NT2/D1 (cell line): ENCODE measurements at regions not wholly inside any gene's neighbourhood (a gene's known extent, or its start where the extent isn't known, plus 50 kb on each side); places are given as distances from the start of the nearest gene placed in this dataset.

Experiments used
- DNase-seq: peaks from one replicate; pipeline ENCODE4 v3.0.0-alpha.2; 2011; ENCODE audit warnings: low read depth, low spot score
- H3K27me3 ChIP-seq: 2 replicates; pipeline ENCODE4 v1.6.0; 2011; ENCODE audit warnings: mild to moderate bottlenecking; ENCODE audit not compliant: insufficient read length, insufficient read depth
- H3K36me3 ChIP-seq: 2 replicates; pipeline ENCODE4 v1.6.1; 2011; ENCODE audit warnings: mild to moderate bottlenecking, low read length, mixed read lengths; ENCODE audit not compliant: insufficient read depth, insufficient read length
- H3K4me1 ChIP-seq: 2 replicates; pipeline ENCODE4 v1.5.1; 2011; ENCODE audit not compliant: insufficient read depth, insufficient read length
- H3K4me3 ChIP-seq: 2 replicates; pipeline ENCODE4 v1.5.1; 2011; ENCODE audit warnings: low read depth; ENCODE audit not compliant: insufficient read length
- H3K9ac ChIP-seq: 2 replicates; pipeline ENCODE4 v1.6.0; 2011; ENCODE audit warnings: low read depth; ENCODE audit not compliant: insufficient read length
- H3K9me3 ChIP-seq: 2 replicates; pipeline ENCODE4 v1.5.1; 2011; ENCODE audit warnings: mild to moderate bottlenecking, low read length; ENCODE audit not compliant: insufficient read depth
- SUZ12 ChIP-seq: IDR thresholded peaks from 2 replicates; pipeline ENCODE4 v1.6.1; 2011; ENCODE audit not compliant: insufficient read length, insufficient read depth; ENCODE audit errors: extremely low read depth
- YY1 ChIP-seq: IDR thresholded peaks from 2 replicates; pipeline ENCODE4 v1.6.1; 2011; ENCODE audit not compliant: insufficient read length, insufficient read depth
- ZNF274 ChIP-seq: IDR thresholded peaks from 2 replicates; pipeline ENCODE4 v1.6.1; 2011; ENCODE audit warnings: mild to moderate bottlenecking, low read depth, low read length

DNA sequence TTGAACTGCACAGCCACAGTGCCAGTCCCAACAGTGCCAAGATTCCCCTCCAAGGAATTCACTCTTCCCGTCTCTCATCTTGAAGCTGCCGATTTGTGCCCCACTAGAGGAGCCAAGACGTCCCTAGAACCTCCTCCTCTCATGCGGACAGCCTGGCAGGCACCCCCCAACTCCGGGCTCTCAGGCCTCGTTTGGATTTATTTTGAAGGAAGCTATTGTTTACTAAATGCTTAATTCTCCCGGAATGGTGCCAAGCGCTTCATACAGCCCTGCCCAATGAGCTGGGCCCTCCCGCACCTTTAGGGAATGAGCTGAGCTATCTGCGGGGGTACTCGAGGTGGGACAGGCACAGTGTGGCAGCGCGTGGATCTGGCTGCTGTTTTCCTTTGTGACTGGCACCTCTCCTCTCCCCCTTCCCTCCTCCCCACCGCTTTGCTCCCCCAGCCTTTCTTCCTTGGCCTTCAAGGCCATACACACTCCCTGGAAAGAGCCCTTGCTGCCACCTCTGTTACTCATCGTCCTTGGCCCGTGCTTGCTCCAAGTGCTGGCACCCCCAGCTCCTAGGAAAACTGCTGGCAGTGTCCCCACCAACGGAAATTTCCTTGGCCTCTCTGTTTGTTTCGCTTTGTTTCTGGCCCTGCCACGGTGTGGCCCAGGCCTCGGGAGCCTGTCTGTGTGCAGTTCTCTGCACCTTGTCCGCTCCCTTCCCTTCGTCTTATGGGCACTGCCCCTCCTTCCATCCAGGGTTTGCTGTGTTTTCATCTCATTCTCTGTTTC, 49.9 kb upstream of the CDR2 start:
- Histone ChIP-seq H3K4me3 (no peak overlapping the region), H3K4me1 (peaks cover 5% of the 10 kb centered on the region), H3K27me3 (no peaks in the 10 kb centered on the region), H3K9me3 (no peaks in the 10 kb centered on the region), H3K9ac (no peak overlapping the region), H3K36me3 (peaks cover 70% of the 10 kb centered on the region)
- no peak for DNase-seq
- TF ChIP-seq ZNF274 (no peak), SUZ12 (no peak), YY1 (no peak)
